SK-MEL-5 (cell line): ENCODE measurements at regions not wholly inside any gene's neighbourhood (a gene's known extent, or its start where the extent isn't known, plus 50 kb on each side); places are given as distances from the start of the nearest gene placed in this dataset.
"Not testable (repeated sequence)": the region's sequence is repeated elsewhere in the genome, so short reads cannot be mapped to it uniquely, and the experiment has no call there.

Experiments used
- DNase-seq: peaks from one replicate; pipeline ENCODE4 v3.0.0-alpha.2; 2016; ENCODE audit warnings: low read depth, low spot score
- in situ Hi-C: cut with HindIII; loops from 2 replicates; pipeline ENCODE4 v1.10.0; 2016; ENCODE audit warnings: low sequenced_read_pairs, high pct_unique_total_duplicates, low pct_unique_long_range_greater_than_20kb

DNA sequence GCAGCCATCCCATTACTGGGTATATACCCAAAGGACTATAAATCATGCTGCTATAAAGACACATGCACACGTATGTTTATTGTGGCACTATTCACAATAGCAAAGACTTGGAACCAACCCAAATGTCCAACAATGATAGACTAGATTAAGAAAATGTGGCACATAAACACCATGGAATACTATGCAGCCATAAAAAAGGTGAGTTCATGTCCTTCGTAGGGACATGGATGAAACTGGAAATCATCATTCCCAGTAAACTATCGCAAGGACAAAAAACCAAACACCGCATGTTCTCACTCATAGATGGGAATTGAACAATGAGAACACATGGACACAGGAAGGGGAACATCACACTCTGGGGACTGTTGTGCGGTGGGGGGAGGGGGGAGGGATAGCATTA is 550.4 kb upstream of the ID2 start:
- in situ Hi-C loops = not testable (repeated sequence)

DNA sequence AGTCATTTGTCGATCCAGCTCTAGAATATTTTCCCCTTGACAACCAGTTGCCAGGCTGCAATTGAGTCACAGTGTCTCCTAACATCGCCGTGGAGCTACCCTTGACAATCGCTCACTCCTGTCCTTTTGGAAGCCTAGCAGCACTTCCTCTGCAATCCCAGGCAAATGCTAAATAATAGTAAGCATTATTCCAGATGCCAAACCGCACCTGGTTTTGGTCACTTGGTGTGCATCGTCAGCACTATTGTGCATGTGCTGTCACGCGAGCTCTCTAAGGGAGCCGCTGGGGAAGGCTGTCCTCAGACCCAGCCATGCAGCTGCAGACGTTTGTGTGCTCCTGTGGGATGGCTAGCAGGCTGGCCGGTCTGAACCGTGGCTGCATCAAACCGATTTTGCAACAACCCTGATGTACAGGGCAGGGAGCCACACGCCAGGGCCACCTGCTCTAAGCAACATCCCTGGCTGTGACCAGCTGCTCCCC is 549.5 kb upstream of the ID2 start:
- in situ Hi-C loops = no loop called here
- no peak for DNase-seq

More for the DNA sequence above, 550.4 kb upstream of the ID2 start:
- DNase-seq = not testable (repeated sequence)

DNA sequence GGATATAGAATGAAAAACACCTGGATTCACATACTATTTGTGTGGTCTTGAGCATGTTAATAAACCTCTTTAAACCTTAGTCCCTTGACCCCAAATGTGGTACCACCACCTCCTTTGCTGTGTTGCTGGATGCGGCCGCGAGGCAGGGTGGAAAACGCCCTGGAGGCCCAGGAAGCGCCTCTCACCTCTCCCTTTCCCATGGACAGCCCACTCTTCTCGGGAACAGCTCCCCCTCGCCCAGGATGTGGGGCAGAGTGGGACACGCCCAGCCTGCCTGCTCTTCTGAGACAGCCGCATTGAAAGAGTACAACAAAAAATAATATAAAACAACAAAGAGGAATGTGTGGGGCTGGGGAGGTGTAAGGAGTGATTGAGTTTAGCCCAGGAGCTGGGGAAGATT is 549.0 kb upstream of the ID2 start:
- in situ Hi-C loops = no loop called here
- DNase-seq = no peak

DNA sequence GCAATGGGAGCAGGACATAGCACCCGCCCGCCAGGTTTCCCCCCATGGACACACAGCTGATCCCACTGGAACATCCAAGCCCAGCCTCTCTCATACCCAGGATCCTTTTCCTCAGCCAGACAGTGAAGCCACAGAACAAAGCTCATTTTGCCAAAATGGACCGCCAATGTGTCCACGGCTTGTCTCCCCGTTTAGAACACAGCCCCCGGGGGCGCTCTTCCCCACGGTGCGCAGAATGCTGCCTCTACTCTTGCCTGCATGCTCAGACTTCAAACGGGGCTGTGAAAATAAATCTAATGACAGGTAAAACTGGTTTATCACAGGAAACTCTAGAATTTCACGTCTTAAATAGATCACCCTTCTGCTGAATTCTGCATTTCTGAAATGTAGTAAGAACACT is 548.5 kb upstream of the ID2 start:
- in situ Hi-C loops = no loop called here

DNA sequence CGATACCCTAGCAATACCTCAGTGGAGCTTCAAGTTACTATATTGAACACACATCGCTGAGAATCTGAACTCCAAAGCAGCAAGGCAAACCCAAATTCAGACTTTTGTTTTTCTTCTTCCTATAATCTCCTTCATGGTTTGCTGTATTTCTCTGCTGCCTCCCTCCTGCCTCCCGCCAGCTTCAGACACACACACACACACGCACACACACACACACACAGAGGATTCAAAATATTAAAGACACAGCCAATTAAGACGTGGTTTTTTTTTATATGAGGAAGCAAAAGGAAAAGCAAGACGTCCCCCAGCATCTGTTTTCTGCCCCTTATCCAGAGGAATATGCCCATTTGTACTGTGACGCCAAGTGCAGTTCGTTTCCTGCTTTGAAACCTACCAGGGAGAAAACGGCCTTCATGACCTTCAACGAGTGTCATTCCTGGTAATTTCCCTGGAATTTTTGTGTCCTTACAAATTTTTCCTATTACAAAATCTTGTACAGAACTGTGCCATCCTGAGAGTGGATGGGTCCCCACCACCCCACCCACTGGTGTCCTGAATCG is 547.9 kb upstream of the ID2 start:
- in situ Hi-C loops = no loop called here
- no peak for DNase-seq

More for the DNA sequence above, 548.5 kb upstream of the ID2 start:
- DNase-seq = no peak

DNA sequence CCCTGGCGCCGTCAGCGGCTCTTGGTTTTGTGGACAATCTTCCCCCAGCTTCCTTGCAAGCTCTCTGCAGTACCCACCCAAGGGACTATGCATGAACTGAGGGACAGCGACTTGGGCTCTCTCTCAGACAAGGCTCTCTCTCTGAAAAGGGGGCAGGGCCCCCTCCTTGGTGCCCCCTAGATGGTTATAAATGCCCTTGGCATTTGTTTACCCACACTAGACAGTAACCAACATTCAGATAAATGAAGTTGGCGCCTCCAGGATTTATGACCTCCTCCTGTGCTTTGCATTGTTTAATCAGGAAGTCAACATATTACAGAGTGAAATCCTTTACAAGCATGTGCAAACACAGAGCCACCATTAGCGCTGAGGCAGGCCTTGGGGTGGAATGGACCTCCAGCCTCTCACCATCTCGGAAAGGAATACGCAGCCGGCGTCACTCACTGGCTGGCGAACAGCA is 547.4 kb upstream of the ID2 start:
- no peak for DNase-seq
- in situ Hi-C loops = no loop called here

DNA sequence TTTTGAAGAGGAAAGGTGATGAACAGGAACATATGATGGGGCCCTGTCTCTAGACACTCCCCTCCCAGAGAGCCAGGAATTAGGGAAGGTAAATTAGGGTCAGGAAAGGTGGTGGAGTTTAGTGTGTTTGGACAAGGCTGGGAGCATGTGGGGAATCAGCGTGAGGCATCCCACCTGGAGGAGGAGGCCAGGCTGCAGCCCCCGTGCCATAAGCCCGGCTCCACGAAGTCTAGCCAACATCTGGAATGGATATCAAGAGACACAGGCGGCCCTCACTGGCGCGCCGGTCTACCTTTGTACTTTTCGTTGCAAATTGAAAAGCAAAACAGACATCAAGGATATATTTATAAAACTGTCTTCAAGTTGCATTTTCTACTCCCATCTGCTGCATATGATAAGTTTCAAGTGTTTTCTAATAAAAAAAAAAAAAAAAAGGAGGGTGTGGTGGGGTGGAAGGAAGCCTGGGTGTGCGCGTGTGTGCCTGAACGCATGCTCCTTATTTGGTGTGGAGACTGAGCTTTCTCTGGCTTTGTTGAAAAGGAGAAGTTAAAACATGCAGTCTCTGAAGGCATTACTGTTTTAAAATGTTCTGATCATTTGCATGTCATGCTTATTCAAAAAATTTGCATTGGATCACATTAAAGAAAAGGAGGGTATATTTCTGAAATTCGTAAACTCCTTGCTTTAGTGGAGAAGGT is 546.7 kb upstream of the ID2 start:
- in situ Hi-C loops = no loop called here
- no peak for DNase-seq

DNA sequence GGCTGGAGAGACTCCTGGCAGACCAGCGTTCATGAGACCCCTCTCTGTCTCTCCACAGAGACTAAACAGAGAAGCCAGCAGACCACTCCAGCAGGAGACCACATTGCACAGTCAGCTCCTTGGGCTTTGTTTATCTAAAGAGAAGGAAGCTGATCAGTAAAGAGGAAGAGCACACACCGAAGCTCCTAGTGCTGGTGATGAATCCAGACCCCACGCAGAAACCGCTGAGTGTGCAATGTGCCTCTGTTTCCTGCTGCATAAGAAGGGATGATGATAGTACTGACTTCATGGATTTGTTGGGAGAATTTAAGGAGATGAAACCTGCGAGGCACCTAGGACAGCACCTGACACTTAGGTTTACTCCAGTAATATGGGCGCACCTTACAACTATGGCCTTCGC is 544.1 kb upstream of the ID2 start:
- DNase-seq = no peak
- in situ Hi-C loops = no loop called here

DNA sequence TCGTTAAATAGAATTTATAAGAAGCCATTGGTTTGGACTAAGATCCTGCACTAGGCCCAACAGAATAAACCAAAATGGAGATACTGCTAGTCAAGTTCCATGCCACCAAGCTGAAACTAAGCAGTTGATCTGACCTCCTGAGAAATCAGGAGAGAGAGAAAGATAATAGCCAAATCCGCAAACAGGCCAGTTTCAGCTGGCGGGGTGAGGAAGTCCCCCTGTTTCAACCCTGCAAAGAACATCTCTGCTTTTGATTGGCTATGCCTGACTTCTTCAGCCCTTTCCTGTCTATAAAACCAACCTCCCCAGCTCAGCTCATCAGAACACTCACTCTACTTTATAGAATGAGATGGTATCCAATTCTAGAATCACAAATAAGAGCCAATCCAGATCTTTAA is 543.3 kb upstream of the ID2 start:
- no peak for DNase-seq
- in situ Hi-C loops = no loop called here

DNA sequence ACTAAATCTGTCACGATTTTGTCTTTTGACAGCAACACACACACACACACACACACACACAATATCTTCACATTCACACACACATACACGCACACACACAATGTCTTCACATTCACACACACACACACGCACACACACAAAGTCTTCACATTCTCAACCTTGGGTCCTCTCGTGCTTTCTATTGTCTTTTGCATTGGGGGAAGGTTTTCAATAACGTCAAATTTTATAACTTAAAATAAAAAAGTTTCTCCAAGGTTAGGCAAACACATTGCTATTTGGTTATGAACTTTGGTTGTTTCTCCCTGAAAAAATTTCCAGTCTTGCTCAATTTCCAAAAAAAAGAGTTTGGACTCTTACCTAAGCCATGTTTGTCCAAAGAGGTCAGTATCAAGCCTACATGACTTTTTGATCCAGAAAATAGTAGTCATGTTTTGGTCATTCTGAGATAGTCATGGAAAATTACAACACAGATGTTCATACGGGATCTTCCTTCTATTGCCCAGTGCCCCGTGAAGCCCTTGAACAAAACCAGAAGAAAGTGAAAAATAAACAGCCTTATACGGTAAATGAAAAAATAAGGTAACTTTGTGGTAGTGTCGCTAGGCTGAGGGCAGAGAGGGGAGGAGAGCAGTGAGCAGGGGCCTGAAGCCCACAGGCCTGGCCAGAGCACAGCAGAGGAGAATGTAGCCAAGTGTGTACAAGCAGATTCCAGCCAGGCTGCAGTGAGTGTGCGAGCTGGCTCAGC is 542.8 kb upstream of the ID2 start:
- in situ Hi-C loops = no loop called here
- no peak for DNase-seq

DNA sequence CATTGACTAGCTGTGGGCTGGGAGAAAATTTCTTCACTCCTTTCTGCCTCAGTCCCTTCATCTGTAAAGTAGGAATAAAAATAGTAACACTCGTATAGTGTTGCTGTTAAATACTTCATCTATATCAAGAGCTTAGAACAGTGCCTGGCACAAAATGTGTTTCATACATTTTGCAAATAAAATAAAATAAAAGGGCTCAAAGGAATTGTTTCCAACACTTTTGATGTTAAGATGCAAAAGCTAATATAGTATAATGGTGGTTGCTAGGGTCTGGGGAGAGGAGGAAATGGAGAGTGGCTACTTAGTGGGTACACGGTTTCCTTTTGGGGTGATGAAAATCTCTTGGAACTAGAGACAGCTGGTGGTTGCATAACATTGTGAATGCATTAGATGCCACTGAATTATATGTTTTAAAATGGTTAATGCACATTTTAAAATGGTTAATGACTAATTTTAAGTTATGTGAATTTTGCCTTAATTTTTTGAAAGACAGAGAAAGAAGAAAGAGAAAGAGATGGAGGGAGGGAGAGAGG is 542.1 kb upstream of the ID2 start:
- no peak for DNase-seq
- in situ Hi-C loops = no loop called here

DNA sequence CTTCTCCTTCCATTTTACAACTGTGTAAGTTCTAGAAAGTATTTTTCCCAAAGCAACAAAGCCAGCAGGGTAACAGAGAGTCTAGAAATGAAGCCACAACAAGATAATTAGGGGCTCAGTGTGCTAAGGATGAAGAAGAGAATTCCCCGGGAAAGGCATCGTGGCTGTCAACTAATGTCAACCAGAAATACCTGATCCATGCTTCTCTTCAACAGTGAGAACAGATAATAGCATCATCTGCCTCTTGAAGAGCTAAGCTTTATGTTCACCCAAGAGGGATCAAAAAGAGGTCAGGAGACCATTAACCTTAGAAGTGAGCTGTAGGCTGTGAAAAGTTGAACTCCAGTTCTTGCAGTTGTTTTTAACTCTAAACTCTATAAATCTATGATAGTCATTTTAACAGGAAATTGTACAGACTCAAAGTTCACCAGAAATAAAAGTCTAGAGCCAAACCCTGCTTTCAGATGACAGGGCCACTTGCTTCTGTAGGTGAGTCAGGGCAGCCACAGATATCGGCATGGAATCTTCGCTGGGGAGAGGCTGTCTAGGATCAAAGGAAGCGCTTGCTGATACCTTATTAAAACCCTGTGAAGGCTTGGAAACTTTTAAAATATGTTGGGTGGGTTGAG is 540.7 kb upstream of the ID2 start:
- DNase-seq = no peak
- in situ Hi-C loops = no loop called here

DNA sequence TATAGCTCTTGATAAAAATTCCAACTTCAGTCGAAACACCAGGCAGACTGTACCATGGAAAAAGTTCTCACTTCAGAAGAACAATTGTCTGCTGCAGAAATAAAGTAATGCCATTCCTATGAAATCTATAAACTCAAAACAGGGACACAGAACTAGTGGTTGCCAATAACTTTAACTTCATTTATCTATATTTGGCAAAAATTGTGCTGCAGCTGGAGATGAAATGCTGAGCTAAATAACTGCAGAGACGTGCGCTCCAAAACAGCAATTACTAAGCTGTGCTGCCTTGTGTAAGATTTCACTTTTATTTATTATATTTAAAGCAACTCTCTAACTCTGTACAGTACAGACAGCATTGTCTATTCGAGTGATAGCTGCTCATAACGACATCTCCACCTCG is 540.1 kb upstream of the ID2 start:
- DNase-seq = no peak
- in situ Hi-C loops = no loop called here

DNA sequence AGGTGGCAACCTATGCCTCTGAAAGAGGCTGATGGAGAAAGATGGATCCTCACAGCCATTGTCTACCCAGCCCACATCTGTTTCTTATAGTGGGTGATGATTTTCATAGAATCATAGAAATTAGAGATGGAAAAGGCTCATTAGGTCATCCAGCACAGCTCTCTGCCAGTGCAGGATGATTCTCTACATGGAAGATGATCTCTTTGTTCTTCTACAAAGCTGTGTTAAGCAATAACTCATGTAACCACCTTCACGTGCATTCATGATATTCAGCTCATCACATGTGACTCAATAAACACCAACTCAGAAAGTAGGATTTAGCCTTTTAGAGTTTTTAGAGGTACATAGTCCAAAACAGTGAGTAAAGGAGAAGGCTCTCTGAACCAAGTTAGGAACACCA is 539.4 kb upstream of the ID2 start:
- in situ Hi-C loops = no loop called here
- DNase-seq = no peak

DNA sequence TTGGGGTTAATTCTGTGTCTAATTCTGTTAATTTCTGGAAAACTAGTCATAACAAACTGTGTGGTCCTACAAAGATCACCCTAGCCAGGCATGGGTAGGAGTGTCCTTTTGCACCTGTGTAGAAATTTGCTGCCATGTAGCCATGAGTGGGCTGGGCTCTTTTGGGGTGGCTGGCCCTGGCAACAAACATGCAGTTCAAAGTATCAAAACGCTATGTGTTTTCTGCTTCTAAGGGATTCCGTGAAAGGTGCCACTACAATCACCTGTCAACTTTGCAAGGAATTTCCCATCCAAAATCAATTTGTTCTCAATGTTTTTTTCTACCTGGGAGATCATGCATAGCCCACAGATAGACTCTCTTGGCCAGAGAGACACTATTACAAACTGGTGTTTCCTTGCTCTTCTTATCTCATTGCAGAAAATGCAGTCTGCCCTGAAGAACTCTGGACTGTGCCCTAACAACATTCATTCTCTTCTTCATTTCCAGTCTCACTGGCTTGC is 537.7 kb upstream of the ID2 start:
- no peak for DNase-seq
- in situ Hi-C loops = no loop called here

DNA sequence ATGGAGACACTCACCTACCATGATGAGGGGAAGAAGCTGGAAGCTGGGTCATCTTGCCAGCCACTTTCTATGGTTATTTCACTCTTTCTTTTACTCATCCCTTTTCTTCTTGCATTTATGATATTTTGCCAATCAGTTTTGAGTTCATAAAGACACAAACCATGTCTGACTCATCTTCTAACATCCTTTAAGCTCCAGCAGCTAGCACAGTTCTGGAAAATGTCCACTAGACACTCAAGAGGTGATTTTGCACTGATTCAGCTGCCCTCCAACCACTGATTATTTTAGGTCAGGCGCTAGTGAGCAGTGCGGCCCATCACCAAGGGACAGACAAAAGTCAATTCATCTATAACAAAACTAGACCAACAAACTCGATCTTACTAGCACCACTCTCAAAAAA is 537.1 kb upstream of the ID2 start:
- no peak for DNase-seq
- in situ Hi-C loops = no loop called here

DNA sequence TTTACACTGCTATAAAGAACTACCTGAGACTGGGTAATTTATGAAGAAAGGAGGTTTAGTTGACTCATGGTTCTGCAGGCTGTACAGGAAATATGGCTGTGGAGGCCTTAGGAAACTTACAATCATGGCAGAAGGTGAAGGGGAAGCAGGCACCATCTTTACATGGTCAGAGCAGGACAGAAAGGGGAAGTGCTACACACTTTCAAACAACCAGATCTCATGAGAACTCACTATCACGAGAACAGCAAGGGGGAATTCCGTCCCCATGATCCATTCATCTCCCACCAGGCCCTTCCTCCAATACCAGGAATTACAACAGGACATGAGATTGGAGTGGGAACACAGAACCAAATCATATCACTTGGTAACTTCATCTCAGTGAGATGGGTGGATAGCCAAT is 536.5 kb upstream of the ID2 start:
- in situ Hi-C loops, DNase-seq: not testable (repeated sequence)
